ENCODE measurements at regions not wholly inside any gene's neighbourhood (a gene's known extent, or its start where the extent isn't known, plus 50 kb on each side); places are given as distances from the start of the nearest gene placed in this dataset.

DNA sequence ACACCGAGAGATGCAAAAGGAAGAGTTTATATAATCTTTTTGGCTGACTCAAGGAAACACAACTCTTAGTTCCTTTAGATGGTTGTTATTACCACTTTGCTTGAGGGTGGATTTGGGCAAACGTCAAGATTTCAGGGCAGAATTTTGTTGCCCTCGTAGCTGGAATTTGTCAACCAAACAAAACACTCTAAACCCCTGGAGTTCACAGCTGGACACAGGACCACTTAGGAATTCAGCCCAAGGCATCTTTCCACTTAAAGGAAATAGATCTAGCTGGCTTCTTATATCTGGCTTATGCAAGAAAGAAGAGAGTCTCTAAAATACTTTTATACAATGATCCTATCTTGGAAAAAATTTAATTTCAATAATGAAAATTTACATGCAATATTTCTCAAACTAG is 237.8 kb upstream of the LRIG3 start:
- TF ChIP-seq, protein P1, sequence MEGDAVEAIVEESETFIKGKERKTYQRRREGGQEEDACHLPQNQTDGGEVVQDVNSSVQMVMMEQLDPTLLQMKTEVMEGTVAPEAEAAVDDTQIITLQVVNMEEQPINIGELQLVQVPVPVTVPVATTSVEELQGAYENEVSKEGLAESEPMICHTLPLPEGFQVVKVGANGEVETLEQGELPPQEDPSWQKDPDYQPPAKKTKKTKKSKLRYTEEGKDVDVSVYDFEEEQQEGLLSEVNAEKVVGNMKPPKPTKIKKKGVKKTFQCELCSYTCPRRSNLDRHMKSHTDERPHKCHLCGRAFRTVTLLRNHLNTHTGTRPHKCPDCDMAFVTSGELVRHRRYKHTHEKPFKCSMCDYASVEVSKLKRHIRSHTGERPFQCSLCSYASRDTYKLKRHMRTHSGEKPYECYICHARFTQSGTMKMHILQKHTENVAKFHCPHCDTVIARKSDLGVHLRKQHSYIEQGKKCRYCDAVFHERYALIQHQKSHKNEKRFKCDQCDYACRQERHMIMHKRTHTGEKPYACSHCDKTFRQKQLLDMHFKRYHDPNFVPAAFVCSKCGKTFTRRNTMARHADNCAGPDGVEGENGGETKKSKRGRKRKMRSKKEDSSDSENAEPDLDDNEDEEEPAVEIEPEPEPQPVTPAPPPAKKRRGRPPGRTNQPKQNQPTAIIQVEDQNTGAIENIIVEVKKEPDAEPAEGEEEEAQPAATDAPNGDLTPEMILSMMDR (conservative IDR thresholded peaks at IDR 0.05), result no peak
- no peak for TF ChIP-seq ZFX (IDR thresholded peaks at IDR 0.05)
